Endothelial cell of umbilical vein (primary cell): ENCODE measurements at regions not wholly inside any gene's neighbourhood (a gene's known extent, or its start where the extent isn't known, plus 50 kb on each side); places are given as distances from the start of the nearest gene placed in this dataset.

Experiments used
- BruUV-seq: library from RNA; stranded (reverse); fragments of 400-500 nt; replicated peaks from 2 replicates; lab custom pipeline; 2021; lab: Mats Ljungman, UMichigan
- CTCF ChIA-PET: fragments of 300-600, 350-600 bp; sonication (Branson Sonifier 250); formaldehyde crosslinking; loops from one replicate; lab custom pipeline; 2021; ENCODE audit warnings: antibody characterized with exemption, inconsistent platforms; lab: Charles Lee
- POLR2A ChIA-PET: fragments of 300-600, 350-600 bp; sonication (Branson Sonifier 250); formaldehyde crosslinking; loops from one replicate; lab custom pipeline; 2021; ENCODE audit warnings: antibody characterized with exemption, inconsistent platforms; lab: Charles Lee
- DNase-seq: peaks from one replicate; pipeline ENCODE4 v3.0.0-alpha.2; 2011; ENCODE audit warnings: low read depth, low spot score
- FAIRE-seq: peaks from 2 replicates; lab custom pipeline; 2011; peaks lifted over from hg19 to GRCh38; lab: Jason Lieb, UNC
- H2AFZ ChIP-seq: 2 replicates; pipeline ENCODE4 v1.6.0; 2012; ENCODE audit warnings: low read depth, low read length, control low read depth, inconsistent platforms
- H3K27ac ChIP-seq: 2 replicates; pipeline ENCODE4 v1.5.1; 2011; ENCODE audit warnings: low read depth, mild to moderate bottlenecking, control low read depth, low read length, moderate library complexity; ENCODE audit not compliant: insufficient read depth
- H3K27me3 ChIP-seq, 2 experiments: 2 replicates each; pipeline versions ENCODE4 v1.6.0 to v1.6.1; 2011; ENCODE audit warnings: low read length in 2 of 2, mixed read lengths in 1 of 2; ENCODE audit not compliant: control insufficient read depth in 2 of 2, insufficient read depth in 2 of 2
- H3K36me3 ChIP-seq, 2 experiments: 2 replicates in 1 of 2; 3 replicates in 1 of 2; pipeline ENCODE4 v1.5.1; 2011; ENCODE audit warnings: low read length in 2 of 2, mild to moderate bottlenecking in 1 of 2, moderate library complexity in 1 of 2; ENCODE audit not compliant: control insufficient read depth in 2 of 2, insufficient read depth in 2 of 2; ENCODE audit errors: extremely low read depth in 1 of 2
- H3K4me1 ChIP-seq: 3 replicates; pipeline ENCODE4 v1.5.1; 2011; ENCODE audit warnings: mild to moderate bottlenecking, low read length; ENCODE audit not compliant: control insufficient read depth, insufficient read depth; ENCODE audit errors: extremely low read depth
- H3K4me2 ChIP-seq: 2 replicates; pipeline ENCODE4 v1.6.1; 2011; ENCODE audit warnings: low read length, control low read depth, mixed read lengths; ENCODE audit not compliant: insufficient read depth
- H3K4me3 ChIP-seq, 3 experiments: fragments of 200-600 bp in 1 of 3; sonication (generic), shearing (Covaris generic) in 1 of 3; replicated peaks in 1 of 3; 2 replicates each; pipeline ENCODE4 v1.5.1; 2011 to 2016; ENCODE audit warnings: control low read depth in 3 of 3, low read length in 3 of 3, mild to moderate bottlenecking in 2 of 3, inconsistent platforms in 1 of 3, low read depth in 1 of 3, moderate library complexity in 1 of 3; ENCODE audit not compliant: insufficient read depth in 1 of 3
- H3K79me2 ChIP-seq: 2 replicates; pipeline ENCODE4 v1.6.0; 2012; ENCODE audit warnings: low read length, inconsistent platforms; ENCODE audit not compliant: control insufficient read depth, insufficient read depth
- H3K9ac ChIP-seq: replicated peaks from 2 replicates; pipeline ENCODE3; 2011; ENCODE audit warnings: low read length, control low read depth; ENCODE audit not compliant: insufficient read depth; ENCODE audit errors: extremely low read depth
- H3K9me1 ChIP-seq: replicated peaks from 3 replicates; pipeline ENCODE4 v1.6.0; 2011; ENCODE audit warnings: mild to moderate bottlenecking, low read length; ENCODE audit not compliant: control insufficient read depth, insufficient read depth; ENCODE audit errors: extremely low read depth
- H3K9me3 ChIP-seq: replicated peaks from 2 replicates; pipeline ENCODE4 v1.5.1; 2012; ENCODE audit warnings: low read length, inconsistent platforms; ENCODE audit not compliant: control insufficient read depth, insufficient read depth
- H4K20me1 ChIP-seq: replicated peaks from 2 replicates; pipeline ENCODE3; 2011; ENCODE audit warnings: mild to moderate bottlenecking, low read length; ENCODE audit not compliant: control insufficient read depth, insufficient read depth; ENCODE audit errors: extremely low read depth
- EZH2 ChIP-seq: IDR thresholded peaks from 2 replicates; pipeline ENCODE4 v1.6.1; 2012; ENCODE audit warnings: borderline replicate concordance, low read depth, mild to moderate bottlenecking, moderate library complexity, low read length, inconsistent platforms; ENCODE audit not compliant: severe bottlenecking
- FOS ChIP-seq: IDR thresholded peaks from 2 replicates; pipeline ENCODE4 v1.6.1; 2011; ENCODE audit warnings: mild to moderate bottlenecking, low read length, moderate library complexity, borderline replicate concordance; ENCODE audit not compliant: insufficient read depth
- GATA2 ChIP-seq: IDR thresholded peaks from 2 replicates; pipeline ENCODE4 v1.7.0; 2011; ENCODE audit warnings: low read depth, mild to moderate bottlenecking, moderate library complexity, mixed read lengths, low read length; ENCODE audit not compliant: insufficient read length, insufficient read depth
- JUN ChIP-seq: IDR thresholded peaks from 2 replicates; pipeline ENCODE4 v1.6.1; 2011; ENCODE audit warnings: borderline replicate concordance, low read depth; ENCODE audit not compliant: insufficient read length, insufficient read depth
- MYC ChIP-seq: IDR thresholded peaks from one replicate; pipeline ENCODE4 v1.6.1; 2011; ENCODE audit warnings: mild to moderate bottlenecking, low read depth, low read length
- POLR2A ChIP-seq: IDR thresholded peaks from 2 replicates; pipeline ENCODE4 v1.6.1; 2012; ENCODE audit warnings: low read depth, mild to moderate bottlenecking, control low read depth, low read length
- POLR2AphosphoS5 ChIP-seq: IDR thresholded peaks from 2 replicates; pipeline ENCODE4 v1.6.1; 2012; ENCODE audit warnings: low read depth, mild to moderate bottlenecking, control low read depth, low read length, moderate library complexity; ENCODE audit not compliant: insufficient read depth
- dilution Hi-C: fragments of 300-500 bp; cut with MboI; formaldehyde crosslinking; loops from one replicate; pipeline ENCODE4 v1.15.0; 2019; ENCODE audit warnings: low sequenced_read_pairs; ENCODE audit not compliant: extremely low pct_ligation_motif_present
- intact Hi-C: fragments of 100-400 bp; cut with micrococcal nuclease; formaldehyde crosslinking; loops from one replicate; pipeline ENCODE4 v1.10.0; 2022
- TF ChIP-seq, protein P1 (sequence below): IDR thresholded peaks from 2 replicates; pipeline ENCODE4 v1.6.1; 2011; ENCODE audit not compliant: insufficient read depth, insufficient read length
- TF ChIP-seq, protein P2 (sequence below), 2 donors: IDR thresholded peaks; 1 replicate in 1 of 2; 2 replicates in 1 of 2; pipeline ENCODE4 v1.5.1; 2011; ENCODE audit warnings: low read length in 2 of 2, mild to moderate bottlenecking in 2 of 2, moderate library complexity in 2 of 2, control low read depth in 1 of 2, inconsistent platforms in 1 of 2, low read depth in 1 of 2; ENCODE audit not compliant: insufficient read depth in 1 of 2; ENCODE audit errors: extremely low read depth in 1 of 2

- Histone ChIP-seq H3K27me3 (no peaks in the 10 kb centered on the region), H3K79me2 (no peaks in the 10 kb centered on the region), H3K4me2 (no peak overlapping the region), H2AFZ (no peak overlapping the region), H3K36me3 (no peaks in the 10 kb centered on the region), H3K9me1 (no peaks in the 10 kb centered on the region), H3K4me3 (no peak overlapping the region), H4K20me1 (no peaks in the 10 kb centered on the region), H3K27ac (no peak overlapping the region), H3K9ac (no peak overlapping the region), H3K4me1 (no peaks in the 10 kb centered on the region), H3K9me3 (no peaks in the 10 kb centered on the region)
- dilution Hi-C loops (no loop called here), intact Hi-C loops (no loop called here)
- BruUV-seq: no TSS peak
- POLR2A ChIA-PET: no interaction called here
- TF ChIP-seq, protein P1, sequence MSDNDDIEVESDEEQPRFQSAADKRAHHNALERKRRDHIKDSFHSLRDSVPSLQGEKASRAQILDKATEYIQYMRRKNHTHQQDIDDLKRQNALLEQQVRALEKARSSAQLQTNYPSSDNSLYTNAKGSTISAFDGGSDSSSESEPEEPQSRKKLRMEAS: no peak
- no peak for TF ChIP-seq POLR2AphosphoS5
- FAIRE-seq: no peak
- no peak for DNase-seq
- CTCF ChIA-PET: no interaction called here
These were observed 186.1 kb upstream of the MAST4 start for GRCh38 chr5:66410122-66410521.

GRCh38 chr5:66411701-66412100 lies 184.5 kb upstream of the MAST4 start:
- CTCF ChIA-PET: no interaction called here
- Histone ChIP-seq H3K4me2 (no peak overlapping the region), H3K79me2 (no peaks in the 10 kb centered on the region), H3K4me1 (no peaks in the 10 kb centered on the region), H4K20me1 (no peaks in the 10 kb centered on the region), H3K9ac (no peak overlapping the region), H3K4me3 (no peak overlapping the region), H3K9me1 (no peaks in the 10 kb centered on the region), H3K27me3 (no peaks in the 10 kb centered on the region), H3K36me3 (no peaks in the 10 kb centered on the region), H2AFZ (no peak overlapping the region), H3K27ac (no peak overlapping the region), H3K9me3 (no peaks in the 10 kb centered on the region)
- no peak for DNase-seq
- BruUV-seq: no TSS peak
- TF ChIP-seq, protein P2, sequence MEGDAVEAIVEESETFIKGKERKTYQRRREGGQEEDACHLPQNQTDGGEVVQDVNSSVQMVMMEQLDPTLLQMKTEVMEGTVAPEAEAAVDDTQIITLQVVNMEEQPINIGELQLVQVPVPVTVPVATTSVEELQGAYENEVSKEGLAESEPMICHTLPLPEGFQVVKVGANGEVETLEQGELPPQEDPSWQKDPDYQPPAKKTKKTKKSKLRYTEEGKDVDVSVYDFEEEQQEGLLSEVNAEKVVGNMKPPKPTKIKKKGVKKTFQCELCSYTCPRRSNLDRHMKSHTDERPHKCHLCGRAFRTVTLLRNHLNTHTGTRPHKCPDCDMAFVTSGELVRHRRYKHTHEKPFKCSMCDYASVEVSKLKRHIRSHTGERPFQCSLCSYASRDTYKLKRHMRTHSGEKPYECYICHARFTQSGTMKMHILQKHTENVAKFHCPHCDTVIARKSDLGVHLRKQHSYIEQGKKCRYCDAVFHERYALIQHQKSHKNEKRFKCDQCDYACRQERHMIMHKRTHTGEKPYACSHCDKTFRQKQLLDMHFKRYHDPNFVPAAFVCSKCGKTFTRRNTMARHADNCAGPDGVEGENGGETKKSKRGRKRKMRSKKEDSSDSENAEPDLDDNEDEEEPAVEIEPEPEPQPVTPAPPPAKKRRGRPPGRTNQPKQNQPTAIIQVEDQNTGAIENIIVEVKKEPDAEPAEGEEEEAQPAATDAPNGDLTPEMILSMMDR (IDR thresholded peaks at IDR 0.05; ENCODE audit: extremely low read depth in 1 of 2, insufficient read depth in 1 of 2, low read depth in 1 of 2, low read length in 2 of 2): no peak
- TF ChIP-seq FOS: no peak
- TF ChIP-seq POLR2A: no peak
- TF ChIP-seq POLR2AphosphoS5: no peak
- TF ChIP-seq EZH2: no peak
- TF ChIP-seq GATA2: no peak
- TF ChIP-seq MYC: no peak
- TF ChIP-seq, protein P1: no peak
- no peak for TF ChIP-seq JUN
- POLR2A ChIA-PET: no interaction called here
- FAIRE-seq: no peak
- intact Hi-C loops: no loop called here
- dilution Hi-C loops: no loop called here
